Left colon (tissue), 2 donors: ENCODE measurements at regions not wholly inside any gene's neighbourhood (a gene's known extent, or its start where the extent isn't known, plus 50 kb on each side); places are given as distances from the start of the nearest gene placed in this dataset.

ENCODE experiments used
- ATAC-seq: fragments of 200-7000 bp; cut with Tn5 transposase; one replicate; pipeline ENCODE4 v1.9.1; 2020; ENCODE audit warnings: mild to moderate bottlenecking, moderate library complexity
- DNase-seq, 2 donors: peaks; one replicate each; pipeline ENCODE4 v3.0.0-alpha.2; 2020
- intact Hi-C, 2 donors: fragments of 100-400 bp; cut with DNase I in 1 of 2; cut with micrococcal nuclease in 1 of 2; formaldehyde crosslinking; loops; one replicate each; pipeline versions ENCODE4 v1.11.2 to v1.14.0; 2022; cut with DNase I, micrococcal nuclease
- donor health status: DM: no; HTN: no; CAD: no.
- donor health status: DM: yes; HTN: yes; CAD: no.

DNA sequence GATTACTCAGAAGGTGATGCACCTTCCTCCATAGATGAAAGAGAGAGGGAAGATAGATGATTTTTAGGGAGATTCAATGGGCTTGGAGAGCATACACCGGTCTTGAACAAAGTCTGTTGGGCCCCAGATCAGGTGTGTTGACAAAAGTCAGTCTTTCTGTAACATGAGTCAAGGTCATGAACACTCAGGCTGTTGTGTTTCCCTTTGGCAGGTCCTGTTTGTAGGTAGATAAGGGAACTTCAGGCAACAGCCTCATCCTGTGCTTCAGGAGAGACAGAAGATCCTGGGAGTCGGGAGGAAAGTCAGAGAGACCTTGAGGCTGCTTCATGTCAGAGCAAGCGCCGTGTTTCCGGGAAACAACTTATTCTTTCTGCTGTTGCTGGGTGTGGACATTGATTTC, 703.1 kb downstream of the BRD1 start:
- intact Hi-C loops, result no loop called here
- DNase-seq, result no peak
- no peak for ATAC-seq

DNA sequence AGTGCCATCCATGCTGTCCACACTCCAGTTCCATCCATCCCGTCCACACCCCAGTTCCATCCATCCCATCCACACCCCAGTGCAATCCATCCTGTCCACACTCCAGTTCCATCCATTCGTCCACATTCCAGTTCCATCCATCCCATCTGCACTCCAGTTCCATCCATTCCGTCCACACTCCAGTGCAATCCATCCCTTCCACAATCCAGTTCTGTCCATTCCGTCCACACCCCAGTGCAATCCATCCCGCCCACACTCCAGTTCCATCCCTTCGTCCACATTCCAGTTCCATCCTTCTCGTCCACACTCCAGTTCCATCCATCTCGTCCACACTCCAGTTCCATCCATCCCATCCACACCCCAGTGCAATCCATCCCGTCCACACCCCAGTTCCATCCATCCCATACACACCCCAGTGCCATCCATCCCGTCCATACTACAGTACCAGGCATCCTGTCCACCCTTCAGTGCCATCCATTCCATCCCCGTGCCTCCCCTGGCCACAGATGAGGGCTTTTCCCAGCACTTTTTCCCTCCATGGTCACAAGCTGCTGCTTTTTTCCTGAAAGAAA, 704.0 kb downstream of the BRD1 start:
- ATAC-seq (no peak), DNase-seq (no peak)
- intact Hi-C loops, result no loop called here

DNA sequence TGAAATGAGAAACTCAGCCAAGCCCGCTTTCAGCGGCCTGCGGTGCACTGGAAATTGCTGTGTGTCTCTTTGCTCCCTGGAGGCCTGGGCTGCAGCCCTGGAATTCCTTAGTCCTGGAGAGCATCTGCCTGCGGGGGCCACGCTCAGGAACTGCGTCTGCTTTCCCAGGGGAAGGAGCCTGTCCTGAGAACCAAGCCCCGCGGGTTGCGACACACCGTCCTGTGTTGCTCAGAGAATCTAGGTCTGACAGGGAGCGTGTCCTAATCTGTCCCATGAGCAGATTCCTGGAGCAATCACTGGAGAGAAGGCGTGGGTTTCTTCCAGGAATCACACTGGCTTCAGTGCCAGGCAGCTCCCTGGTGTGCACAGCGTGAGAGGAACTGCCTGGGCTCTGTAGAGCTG, 708.1 kb downstream of the BRD1 start:
- DNase-seq, result no peak

DNA sequence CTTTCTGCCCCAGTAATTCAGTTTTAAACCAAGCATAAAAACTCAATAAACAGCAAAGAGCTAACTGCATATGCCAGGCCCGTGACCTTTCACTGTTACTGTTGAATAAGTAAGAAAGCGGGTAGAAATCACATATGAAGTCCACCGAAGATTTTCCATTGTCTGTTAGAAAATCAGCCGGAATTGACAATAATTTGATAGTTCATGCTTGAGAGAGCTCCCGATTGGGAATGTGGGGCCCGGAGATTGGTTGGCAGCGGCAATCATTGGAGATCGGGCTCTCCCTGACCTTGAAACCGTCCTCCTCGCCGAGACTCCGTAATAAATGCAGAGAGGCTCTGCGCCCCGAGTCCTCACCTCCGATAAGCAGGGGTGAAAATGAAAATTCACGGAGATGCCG, 709.6 kb downstream of the BRD1 start:
- ATAC-seq (no peak), DNase-seq (no peak)
- intact Hi-C loops, result no loop called here

More for the DNA sequence above, 708.1 kb downstream of the BRD1 start:
- intact Hi-C loops, result no loop called here
- ATAC-seq, result no peak

DNA sequence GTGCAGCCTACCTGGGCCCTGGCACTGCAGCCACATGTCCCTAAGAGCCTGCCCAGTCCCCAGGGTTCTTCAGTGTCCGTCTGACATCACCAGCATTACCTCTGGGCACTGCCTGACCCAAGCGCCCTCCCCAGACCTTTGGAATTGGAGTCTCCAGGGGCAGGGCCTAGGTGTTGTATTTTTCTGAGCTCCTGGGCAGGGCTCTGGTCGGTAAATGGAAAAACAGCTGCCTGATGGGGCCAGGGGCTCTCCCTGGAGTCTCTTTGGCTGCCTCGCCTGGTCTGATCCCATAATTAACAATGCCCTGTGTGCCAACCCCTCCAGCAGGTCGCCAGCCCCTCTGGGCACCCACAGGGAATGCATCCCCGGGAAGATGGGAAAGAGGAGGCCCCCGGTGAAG, 710.2 kb downstream of the BRD1 start:
- intact Hi-C loops, result no loop called here
- DNase-seq (no peak), ATAC-seq (no peak)

DNA sequence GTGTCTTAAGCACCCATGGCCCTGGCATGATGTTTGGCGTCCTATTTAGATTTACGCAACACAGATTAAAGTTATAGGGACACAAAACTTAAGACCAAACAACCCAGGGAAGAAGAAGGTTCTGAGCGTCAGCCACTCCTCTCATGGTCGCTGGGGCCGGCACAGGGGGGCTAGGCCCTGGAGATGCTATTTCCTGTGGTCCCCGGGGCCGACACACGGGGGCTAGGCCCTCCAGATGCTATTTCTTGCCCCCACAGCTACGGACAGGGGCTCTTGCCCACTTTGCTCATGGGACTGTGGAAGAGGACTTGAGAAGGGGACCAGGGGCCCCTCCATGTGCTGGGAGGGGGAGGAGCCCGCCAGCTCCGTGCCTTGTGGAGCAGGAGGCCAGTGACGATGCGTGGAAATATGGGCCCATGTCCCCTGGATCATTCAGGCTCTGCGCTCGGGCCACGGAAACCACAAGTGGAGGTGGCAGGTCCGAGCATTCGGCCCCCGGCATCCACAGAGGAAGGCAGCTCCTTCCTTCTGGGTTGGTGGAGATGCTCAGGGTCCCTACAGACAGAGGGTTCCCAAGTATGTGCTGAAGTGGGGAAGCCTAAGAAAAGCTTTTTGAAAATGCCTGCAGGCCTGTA, 711.1 kb downstream of the BRD1 start:
- DNase-seq (no peak), ATAC-seq (no peak)
- intact Hi-C loops, result no loop called here

DNA sequence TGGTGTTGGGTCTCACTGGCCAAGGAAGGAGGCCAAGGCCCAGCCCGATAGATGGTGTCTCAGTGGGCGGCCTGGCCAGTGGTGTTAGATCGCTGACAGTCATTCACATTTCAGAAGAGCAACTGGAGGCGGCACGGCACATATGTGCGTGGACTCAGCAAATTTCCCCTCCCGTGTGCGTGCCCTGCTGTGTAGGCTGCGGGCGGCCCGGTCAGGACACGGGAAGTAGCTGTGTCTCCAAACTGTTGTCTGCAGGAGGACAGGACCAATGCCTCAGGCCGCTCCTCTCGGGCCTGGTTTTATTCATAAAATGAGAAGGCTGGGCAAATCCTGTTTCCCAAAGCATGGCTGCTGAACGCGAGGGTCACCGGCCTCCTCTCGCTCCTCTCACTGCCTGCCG, 711.7 kb downstream of the BRD1 start:
- no peak for ATAC-seq
- intact Hi-C loops, result no loop called here
- DNase-seq, result no peak

DNA sequence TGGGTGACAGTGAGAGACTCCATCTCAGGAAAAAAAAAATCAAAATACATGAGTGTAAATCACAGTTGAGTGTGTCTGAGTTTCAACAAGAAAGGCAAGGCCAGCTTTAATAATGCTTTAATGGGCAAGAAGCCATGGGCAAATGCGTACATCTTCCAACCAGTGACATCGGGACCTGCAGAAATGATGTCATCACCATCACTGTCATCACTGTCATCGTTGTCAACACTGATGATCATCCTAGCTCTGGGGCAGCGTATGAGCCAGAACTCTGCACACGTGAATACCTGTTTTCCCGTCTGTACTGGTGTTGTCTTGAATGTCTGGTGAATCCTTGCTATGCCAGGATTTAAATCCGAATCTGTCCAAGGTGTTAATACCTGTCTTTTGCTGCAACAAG, 712.5 kb downstream of the BRD1 start:
- no peak for ATAC-seq
- DNase-seq, result no peak
- intact Hi-C loops, result no loop called here

DNA sequence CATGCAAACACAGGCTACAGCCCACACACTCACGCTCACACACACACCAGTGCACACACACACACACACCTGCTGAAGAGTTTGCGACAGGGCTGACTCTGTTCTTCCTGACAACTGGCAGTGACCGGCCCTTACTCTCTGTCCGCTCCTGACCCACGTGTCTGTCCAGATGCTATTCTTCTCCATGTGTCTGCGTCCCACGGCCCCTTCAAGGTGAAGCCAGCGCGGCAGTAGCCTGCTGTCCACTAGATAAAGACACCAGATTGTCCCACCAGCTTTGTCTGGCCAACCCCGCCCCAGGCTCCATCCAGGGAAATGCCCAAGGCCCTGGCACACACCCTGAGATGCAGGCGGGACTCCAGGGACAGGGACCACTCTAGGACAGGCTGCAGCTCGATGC, 713.9 kb downstream of the BRD1 start:
- intact Hi-C loops, result no loop called here

DNA sequence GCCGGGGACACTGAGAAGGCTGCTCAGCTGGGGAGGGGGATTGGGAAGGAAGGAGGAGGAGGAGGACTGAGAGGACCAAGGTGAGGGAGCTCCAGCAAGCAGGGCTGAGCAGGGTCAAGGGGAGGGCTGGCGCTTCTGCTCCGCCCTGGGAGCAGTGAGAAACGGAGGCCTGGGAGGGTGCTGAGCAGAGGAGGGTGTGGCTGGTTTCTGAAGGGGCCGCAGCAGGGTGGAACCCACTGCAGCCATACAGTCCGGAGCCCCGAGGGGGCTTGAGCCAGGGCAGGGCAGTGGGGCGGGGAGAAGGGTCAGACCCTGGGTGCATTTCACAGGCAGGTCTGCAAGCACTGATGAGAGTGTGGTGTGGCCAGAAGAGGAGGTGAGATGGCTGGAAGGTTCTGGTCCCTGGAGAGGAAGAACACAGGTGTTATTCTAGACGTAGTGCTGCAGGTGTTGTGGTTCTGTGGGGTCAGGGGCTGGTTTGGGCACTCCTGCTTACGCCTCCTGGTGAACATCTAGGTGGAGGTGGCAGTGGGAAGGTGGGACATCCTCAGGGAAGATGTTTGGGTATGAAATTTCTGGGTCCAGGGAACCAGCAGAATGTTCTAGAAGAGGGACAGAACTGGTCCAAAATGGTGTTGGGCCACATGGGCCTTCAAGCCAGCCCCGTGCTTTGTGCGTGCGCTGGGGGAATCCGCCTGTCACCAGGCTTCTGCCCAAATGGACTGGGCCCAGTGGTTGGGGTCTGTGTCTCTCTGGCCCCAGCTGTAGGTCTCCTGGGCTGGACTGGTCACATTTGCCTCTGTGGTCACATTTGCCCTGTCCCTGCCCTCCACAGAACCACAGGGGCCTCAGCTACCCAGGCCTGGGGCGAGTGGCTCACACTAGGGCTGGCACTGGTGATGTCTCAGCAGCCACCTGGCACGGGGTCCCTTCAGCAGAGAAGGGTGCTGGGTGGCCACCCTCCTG, 714.7 kb downstream of the BRD1 start:
- DNase-seq (no peak), ATAC-seq (no peak)
- intact Hi-C loops, result no loop called here

More for the DNA sequence above, 713.9 kb downstream of the BRD1 start:
- DNase-seq (no peak), ATAC-seq (no peak)

DNA sequence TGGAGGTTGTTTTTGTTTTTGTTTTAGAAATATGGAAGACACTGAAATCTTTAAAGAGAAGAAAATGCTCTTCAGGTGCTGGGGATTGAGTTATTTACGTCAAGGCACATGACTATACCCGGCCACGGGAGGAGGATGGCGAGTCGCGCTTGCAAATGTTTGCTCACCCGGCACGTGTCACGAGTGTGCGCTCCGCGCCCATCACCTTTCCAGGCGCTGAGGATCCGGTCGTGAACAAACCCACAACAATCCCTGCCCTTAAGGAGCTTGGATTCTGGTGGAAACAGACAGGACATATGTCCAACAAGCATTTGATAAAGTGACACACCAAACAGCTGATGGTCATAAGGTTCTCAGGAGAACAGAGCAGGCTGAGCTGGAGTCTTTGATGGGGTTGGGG, 715.5 kb downstream of the BRD1 start:
- DNase-seq, result no peak
- ATAC-seq, result no peak
- intact Hi-C loops, result no loop called here

DNA sequence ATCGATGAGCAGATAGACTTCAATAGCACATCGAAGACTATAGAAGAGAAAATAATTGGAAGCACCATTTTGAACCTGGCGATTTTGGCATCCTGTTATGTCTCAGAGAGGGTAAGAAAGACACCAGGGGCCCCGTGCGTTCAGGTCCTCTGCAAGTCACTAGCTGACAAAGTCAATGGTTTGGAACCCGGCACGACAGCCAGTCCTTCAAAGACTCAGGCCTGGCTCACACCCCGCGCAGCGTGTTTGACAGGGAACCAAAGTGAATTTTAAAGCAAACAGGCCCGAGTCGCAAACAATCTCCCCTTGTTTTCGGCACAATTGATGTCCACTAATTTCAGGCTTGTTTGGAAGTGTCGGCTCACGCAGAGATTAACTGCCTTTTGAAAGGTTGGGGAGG, 716.6 kb downstream of the BRD1 start:
- ATAC-seq (no peak), DNase-seq (no peak)
- intact Hi-C loops, result no loop called here

DNA sequence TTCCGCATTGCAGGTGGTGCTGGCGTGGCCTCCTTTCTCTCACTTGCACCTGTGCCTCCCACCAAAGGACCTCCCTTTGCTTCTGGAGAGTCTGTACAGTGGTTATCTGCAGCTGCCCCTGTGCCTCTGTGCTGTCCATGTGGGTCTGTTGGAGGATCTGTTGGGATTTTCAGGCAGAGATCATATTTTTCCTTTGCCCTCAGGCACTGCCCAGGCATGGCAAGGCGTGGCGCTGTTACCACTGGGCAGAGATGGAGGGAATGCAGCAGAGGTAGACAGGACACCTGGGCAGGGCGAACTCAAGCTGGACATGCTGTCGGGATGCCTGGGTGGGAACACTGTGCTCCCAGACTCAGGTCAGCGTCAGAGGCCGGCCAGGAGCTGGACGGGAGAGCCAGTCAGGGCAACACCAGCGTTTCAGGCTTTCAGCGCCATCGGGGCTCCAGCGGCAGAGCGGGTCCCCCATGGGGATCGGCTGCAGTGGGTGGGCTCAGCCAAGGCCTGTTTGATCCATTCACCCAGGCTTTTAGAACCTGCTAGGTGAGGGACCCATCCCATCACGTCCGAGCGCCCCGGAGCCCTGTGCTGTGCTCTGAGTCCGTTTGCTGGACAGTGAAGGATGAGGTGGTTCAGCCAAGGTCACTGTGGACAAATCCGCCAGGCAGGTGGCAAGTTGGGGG, 718.9 kb downstream of the BRD1 start:
- intact Hi-C loops, result no loop called here
- ATAC-seq, result no peak
- DNase-seq, result no peak

DNA sequence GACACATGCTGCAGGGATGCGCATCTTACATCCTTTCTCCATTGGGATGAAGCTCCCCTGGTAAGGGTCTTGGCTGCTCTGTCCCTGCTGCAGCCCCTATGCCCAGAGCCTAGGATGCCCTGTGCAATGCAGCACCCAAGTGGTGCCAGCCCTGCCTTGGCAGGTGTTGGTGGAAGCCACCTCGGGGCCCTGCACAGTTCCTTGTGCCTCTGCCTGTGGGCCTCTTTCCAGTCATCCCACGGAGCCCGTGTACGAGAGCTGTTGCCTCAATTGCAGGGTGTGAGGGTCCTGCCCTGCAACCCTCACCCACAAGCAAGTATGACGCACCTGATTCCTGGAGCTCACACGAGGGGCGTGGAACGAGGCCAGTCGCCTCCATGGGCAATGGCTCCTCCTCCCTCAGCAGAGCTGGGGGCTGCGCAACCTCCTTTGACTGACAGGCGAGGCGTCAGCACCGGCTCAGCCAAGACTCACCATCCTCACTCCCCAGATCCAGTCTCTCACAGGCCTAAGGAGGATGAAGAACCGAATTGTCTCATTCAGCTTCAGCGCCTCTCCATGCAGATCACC, 719.6 kb downstream of the BRD1 start:
- intact Hi-C loops, result no loop called here
- DNase-seq, result no peak
- no peak for ATAC-seq

DNA sequence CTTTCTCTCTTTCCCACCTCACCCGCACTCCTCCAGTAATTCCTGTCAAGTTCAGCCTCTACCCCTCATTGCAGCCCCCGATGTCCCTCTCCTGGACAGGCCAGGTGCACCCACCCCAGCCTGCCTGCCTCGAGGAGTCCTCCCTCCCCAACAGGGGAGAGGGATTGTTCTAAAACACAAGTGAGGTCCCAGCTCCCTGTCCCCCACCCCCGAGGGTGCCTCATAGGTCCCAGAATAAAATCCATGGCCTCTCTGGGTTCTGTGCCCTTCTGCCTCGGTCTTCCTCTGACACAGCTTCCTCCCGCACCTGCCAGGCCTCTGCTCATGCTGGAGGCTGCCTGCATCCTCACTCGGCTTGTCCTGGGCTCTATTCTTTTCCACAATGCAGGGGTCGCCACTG, 720.1 kb downstream of the BRD1 start:
- DNase-seq (no peak), ATAC-seq (no peak)
- intact Hi-C loops, result no loop called here

DNA sequence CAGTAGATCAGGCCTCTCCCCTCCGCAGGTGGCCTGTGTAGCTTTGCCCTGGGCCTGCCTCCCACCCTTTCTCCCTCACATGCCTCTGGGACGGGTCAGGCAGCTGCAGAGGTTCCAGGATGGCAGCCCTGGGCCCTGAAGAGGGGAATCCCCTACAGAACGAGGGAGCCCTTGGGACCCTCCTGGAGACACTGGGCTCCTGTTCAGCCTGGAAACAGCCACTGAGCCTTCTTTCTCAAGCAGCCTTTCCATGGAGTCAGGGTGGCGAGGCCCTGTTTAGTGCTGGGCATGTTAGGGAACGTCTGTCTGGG, 720.9 kb downstream of the BRD1 start:
- intact Hi-C loops, result no loop called here
- ATAC-seq, result no peak

DNA sequence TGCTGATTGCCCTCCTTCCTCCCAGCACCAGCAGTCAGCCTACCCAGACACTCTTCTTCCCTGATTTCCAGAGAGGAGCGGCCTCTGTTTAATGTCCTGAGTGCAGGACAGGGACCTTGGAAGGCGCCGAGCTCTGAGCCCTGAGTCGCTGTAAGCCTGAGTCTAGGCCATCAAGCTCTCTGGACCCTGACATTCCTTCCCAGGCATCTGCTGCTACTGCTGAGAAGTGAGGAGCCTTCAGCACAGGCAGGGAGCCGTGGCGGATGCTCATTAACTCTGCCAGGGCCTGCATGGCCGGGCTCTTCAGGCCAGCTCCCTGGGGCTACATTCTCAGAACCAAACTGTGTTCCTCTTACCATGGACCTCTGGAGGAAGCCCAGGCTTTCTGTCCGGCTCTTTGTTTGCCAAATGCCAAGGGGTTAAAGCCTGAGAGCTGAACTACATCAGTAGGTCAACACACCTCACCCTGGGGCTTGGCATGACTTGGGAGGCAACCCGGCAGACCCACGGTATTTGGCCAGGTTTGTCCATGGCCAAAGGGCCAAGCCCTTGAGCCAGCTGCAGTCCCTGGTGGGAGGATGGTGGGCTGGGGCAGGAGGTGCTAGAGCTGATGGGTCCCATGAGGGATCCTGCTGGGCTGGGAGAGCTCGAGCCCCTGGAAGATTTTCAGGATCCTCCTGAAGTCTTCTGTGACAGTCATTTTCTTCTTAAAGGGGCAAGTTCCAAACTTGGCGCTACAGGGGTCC, 721.4 kb downstream of the BRD1 start:
- DNase-seq, result no peak

More for the DNA sequence above, 720.9 kb downstream of the BRD1 start:
- DNase-seq, result no peak

DNA sequence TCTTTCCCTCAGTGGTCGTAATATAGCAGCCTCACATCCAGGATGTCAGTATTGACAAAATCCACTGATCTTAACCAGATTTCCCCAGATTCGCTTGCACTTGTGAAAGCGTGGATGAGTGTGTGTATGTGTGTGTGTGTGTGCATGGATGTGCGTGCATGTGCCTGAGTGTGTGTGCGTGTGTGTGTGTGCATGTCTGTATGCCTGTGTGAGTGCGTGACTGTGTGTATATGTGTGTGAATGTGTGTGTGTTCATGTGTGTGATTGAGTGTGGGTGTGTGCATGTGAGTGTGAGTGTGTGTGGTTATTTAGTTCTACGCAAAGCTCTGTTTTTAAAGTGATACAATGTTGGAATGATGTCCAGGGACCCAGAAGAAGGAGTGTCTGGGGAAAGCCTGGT, 723.2 kb downstream of the BRD1 start:
- ATAC-seq, result no peak
- no peak for DNase-seq
- intact Hi-C loops, result no loop called here

More for the DNA sequence above, 721.4 kb downstream of the BRD1 start:
- no peak for ATAC-seq
- intact Hi-C loops, result no loop called here
